ENCODE measurements at regions not wholly inside any gene's neighbourhood (a gene's known extent, or its start where the extent isn't known, plus 50 kb on each side); places are given as distances from the start of the nearest gene placed in this dataset.

- Mint-ChIP-seq H3K4me1 (peaks cover 35% of the 10 kb centered on the region), H3K27ac (no peak overlapping the region; the same call in 1 of the 2 replicates), H3K9me3 (peaks cover 13% of the 10 kb centered on the region; the same call in 2 of the 3 replicates), H3K27me3 (ENCODE audit: insufficient read depth, low read depth, poor library complexity) (peaks cover 2% of the 10 kb centered on the region), H3K4me3 (no peak overlapping the region), H3K36me3 (ENCODE audit: low read depth) (peaks cover 12% of the 10 kb centered on the region; the same call in 2 of the 3 replicates)
- Histone ChIP-seq H3K4me3 (no peak overlapping the region), H3K79me2 (replicated peaks; ENCODE audit: insufficient read depth) (no peaks in the 10 kb centered on the region), H3K27ac (ENCODE audit: low read depth) (no peak overlapping the region), H4K20me1 (replicated peaks; ENCODE audit: insufficient read depth) (no peaks in the 10 kb centered on the region), H3K36me3 (ENCODE audit: insufficient read depth) (0 out of 2 replicates have a peak, but pooled peaks cover 4% of the 10 kb centered on the region), H3K27me3 (ENCODE audit: insufficient read depth) (no peaks in the 10 kb centered on the region), H3K4me1 (ENCODE audit: insufficient read depth) (peaks cover 36% of the 10 kb centered on the region), H3F3A (replicated peaks; ENCODE audit: low read depth) (no peaks in the 10 kb centered on the region), H2AFZ (0 out of 2 replicates have a peak overlapping the region, but pooled peaks have one; percentile 40), H3K9me2 (ENCODE audit: insufficient read depth) (no peaks in the 10 kb centered on the region), H3K4me2 (no peak overlapping the region)
- TF ChIP-seq, protein P1, sequence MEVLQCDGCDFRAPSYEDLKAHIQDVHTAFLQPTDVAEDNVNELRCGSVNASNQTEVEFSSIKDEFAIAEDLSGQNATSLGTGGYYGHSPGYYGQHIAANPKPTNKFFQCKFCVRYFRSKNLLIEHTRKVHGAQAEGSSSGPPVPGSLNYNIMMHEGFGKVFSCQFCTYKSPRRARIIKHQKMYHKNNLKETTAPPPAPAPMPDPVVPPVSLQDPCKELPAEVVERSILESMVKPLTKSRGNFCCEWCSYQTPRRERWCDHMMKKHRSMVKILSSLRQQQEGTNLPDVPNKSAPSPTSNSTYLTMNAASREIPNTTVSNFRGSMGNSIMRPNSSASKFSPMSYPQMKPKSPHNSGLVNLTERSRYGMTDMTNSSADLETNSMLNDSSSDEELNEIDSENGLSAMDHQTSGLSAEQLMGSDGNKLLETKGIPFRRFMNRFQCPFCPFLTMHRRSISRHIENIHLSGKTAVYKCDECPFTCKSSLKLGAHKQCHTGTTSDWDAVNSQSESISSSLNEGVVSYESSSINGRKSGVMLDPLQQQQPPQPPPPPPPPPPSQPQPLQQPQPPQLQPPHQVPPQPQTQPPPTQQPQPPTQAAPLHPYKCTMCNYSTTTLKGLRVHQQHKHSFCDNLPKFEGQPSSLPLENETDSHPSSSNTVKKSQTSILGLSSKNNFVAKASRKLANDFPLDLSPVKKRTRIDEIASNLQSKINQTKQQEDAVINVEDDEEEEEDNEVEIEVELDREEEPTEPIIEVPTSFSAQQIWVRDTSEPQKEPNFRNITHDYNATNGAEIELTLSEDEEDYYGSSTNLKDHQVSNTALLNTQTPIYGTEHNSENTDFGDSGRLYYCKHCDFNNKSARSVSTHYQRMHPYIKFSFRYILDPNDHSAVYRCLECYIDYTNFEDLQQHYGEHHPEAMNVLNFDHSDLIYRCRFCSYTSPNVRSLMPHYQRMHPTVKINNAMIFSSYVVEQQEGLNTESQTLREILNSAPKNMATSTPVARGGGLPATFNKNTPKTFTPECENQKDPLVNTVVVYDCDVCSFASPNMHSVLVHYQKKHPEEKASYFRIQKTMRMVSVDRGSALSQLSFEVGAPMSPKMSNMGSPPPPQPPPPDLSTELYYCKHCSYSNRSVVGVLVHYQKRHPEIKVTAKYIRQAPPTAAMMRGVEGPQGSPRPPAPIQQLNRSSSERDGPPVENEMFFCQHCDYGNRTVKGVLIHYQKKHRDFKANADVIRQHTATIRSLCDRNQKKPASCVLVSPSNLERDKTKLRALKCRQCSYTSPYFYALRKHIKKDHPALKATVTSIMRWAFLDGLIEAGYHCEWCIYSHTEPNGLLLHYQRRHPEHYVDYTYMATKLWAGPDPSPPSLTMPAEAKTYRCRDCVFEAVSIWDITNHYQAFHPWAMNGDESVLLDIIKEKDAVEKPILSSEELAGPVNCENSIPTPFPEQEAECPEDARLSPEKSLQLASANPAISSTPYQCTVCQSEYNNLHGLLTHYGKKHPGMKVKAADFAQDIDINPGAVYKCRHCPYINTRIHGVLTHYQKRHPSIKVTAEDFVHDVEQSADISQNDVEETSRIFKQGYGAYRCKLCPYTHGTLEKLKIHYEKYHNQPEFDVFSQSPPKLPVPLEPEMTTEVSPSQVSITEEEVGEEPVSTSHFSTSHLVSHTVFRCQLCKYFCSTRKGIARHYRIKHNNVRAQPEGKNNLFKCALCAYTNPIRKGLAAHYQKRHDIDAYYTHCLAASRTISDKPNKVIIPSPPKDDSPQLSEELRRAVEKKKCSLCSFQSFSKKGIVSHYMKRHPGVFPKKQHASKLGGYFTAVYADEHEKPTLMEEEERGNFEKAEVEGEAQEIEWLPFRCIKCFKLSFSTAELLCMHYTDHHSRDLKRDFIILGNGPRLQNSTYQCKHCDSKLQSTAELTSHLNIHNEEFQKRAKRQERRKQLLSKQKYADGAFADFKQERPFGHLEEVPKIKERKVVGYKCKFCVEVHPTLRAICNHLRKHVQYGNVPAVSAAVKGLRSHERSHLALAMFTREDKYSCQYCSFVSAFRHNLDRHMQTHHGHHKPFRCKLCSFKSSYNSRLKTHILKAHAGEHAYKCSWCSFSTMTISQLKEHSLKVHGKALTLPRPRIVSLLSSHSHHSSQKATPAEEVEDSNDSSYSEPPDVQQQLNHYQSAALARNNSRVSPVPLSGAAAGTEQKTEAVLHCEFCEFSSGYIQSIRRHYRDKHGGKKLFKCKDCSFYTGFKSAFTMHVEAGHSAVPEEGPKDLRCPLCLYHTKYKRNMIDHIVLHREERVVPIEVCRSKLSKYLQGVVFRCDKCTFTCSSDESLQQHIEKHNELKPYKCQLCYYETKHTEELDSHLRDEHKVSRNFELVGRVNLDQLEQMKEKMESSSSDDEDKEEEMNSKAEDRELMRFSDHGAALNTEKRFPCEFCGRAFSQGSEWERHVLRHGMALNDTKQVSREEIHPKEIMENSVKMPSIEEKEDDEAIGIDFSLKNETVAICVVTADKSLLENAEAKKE (CRISPR knock-in tag; IDR thresholded peaks at IDR 0.05): no peak
- TF ChIP-seq NANOG (IDR thresholded peaks at IDR 0.05; ENCODE audit: borderline replicate concordance) (no peak), STAT1 (IDR thresholded peaks at IDR 0.05; ENCODE audit: unreplicated experiment) (no peak), JUNB (IDR thresholded peaks at IDR 0.05; ENCODE audit: unreplicated experiment) (no peak), EZH2 (IDR thresholded peaks at IDR 0.05; ENCODE audit: low read depth, unreplicated experiment) (no peak), POLR2AphosphoS5 (IDR thresholded peaks at IDR 0.05; ENCODE audit: low read depth) (no peak), ZNF331 (CRISPR knock-in tag; IDR thresholded peaks at IDR 0.05; ENCODE audit: low read depth) (no peak), CREB1 (CRISPR knock-in tag; IDR thresholded peaks at IDR 0.05; ENCODE audit: low read depth) (no peak), ZNF114 (CRISPR knock-in tag; IDR thresholded peaks at IDR 0.05) (no peak), EZH2phosphoT487 (IDR thresholded peaks at IDR 0.05; ENCODE audit: unreplicated experiment) (no peak)
- TF ChIP-seq, protein P2, sequence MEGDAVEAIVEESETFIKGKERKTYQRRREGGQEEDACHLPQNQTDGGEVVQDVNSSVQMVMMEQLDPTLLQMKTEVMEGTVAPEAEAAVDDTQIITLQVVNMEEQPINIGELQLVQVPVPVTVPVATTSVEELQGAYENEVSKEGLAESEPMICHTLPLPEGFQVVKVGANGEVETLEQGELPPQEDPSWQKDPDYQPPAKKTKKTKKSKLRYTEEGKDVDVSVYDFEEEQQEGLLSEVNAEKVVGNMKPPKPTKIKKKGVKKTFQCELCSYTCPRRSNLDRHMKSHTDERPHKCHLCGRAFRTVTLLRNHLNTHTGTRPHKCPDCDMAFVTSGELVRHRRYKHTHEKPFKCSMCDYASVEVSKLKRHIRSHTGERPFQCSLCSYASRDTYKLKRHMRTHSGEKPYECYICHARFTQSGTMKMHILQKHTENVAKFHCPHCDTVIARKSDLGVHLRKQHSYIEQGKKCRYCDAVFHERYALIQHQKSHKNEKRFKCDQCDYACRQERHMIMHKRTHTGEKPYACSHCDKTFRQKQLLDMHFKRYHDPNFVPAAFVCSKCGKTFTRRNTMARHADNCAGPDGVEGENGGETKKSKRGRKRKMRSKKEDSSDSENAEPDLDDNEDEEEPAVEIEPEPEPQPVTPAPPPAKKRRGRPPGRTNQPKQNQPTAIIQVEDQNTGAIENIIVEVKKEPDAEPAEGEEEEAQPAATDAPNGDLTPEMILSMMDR (conservative IDR thresholded peaks at IDR 0.05; ENCODE audit: low read depth in 2 of 2): no peak
- TF ChIP-seq, protein P3, sequence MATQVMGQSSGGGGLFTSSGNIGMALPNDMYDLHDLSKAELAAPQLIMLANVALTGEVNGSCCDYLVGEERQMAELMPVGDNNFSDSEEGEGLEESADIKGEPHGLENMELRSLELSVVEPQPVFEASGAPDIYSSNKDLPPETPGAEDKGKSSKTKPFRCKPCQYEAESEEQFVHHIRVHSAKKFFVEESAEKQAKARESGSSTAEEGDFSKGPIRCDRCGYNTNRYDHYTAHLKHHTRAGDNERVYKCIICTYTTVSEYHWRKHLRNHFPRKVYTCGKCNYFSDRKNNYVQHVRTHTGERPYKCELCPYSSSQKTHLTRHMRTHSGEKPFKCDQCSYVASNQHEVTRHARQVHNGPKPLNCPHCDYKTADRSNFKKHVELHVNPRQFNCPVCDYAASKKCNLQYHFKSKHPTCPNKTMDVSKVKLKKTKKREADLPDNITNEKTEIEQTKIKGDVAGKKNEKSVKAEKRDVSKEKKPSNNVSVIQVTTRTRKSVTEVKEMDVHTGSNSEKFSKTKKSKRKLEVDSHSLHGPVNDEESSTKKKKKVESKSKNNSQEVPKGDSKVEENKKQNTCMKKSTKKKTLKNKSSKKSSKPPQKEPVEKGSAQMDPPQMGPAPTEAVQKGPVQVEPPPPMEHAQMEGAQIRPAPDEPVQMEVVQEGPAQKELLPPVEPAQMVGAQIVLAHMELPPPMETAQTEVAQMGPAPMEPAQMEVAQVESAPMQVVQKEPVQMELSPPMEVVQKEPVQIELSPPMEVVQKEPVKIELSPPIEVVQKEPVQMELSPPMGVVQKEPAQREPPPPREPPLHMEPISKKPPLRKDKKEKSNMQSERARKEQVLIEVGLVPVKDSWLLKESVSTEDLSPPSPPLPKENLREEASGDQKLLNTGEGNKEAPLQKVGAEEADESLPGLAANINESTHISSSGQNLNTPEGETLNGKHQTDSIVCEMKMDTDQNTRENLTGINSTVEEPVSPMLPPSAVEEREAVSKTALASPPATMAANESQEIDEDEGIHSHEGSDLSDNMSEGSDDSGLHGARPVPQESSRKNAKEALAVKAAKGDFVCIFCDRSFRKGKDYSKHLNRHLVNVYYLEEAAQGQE (IDR thresholded peaks at IDR 0.05; ENCODE audit: unreplicated experiment): no peak
- ATAC-seq (no peak), DNase-seq (ENCODE audit: low spot score) (no peak)
These were observed 95.6 kb upstream of the WDR17 start for GRCh38 chr4:175970072-175970471.
